DMS 273 (cell line): ENCODE measurements at regions not wholly inside any gene's neighbourhood (a gene's known extent, or its start where the extent isn't known, plus 50 kb on each side); places are given as distances from the start of the nearest gene placed in this dataset.
"Not testable (repeated sequence)": the region's sequence is repeated elsewhere in the genome, so short reads cannot be mapped to it uniquely, and the experiment has no call there.

Experiments used
- DNase-seq: peaks from one replicate; lab custom pipeline; 2025; ENCODE audit not compliant: unreplicated experiment; lab: John Stamatoyannopoulos, UW

DNA sequence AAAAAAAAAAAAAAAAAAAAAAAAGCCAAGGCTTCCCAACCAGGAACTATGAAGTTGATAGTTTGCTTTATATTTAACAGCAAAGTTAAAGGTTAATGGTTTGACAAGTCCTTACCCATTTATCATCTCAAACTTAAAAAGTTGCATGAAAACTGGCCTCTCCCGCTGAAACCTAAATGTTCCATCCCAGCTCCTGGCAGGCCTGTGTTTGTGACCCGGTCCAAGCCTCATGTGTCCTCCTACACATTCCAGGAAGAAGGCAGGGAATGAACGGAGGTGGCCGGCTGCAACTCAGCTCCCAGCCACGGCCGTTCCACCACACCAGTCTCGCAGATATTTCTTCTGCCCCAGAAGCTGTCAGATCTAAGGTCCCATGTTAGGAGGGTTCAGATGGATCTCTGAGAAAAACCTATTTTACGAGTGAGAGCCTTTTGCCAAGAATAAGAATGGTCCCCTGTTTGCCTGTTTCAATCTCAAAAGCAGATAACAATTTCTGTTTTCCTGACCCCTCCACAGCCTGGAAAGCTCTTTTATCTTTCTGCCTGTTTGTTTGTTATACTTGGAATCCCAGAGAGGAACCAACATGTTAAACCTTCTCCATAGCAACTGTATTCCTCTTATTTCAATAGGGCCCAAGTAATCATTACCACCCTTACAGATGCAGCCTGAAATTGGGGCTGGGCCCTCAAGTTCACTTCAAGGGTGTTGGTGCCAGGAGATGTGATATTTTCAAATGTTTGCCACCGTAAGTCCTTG is 56.5 kb downstream of the KCTD12 start:
- DNase-seq: no peak

- DNase-seq: no peak
Measured at GRCh38 chr13:76828316-76828741, 57.9 kb downstream of the KCTD12 start.

DNA sequence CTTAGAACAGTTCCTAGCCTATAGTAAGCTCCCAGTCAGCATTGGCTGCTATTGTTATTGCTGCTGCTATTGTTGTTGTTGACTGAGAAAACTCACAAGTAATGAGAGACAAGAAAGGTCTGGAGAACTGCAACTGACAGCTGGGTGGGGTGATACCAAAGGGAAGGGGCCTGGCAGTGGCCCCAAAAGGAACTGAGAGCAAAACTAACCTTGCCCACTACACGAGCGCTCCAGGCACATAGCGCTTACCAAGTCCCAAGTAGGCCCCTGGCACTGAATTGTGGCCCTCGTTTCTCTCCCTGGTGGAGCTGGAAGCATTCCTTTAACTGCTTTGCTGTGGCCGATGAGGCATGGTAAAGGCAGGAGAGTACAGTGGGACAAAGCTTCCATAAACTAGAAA is 59.7 kb downstream of the KCTD12 start:
- DNase-seq: no peak

GRCh38 chr13:76825430-76825829 is 60.8 kb downstream of the KCTD12 start:
- no peak for DNase-seq

DNA sequence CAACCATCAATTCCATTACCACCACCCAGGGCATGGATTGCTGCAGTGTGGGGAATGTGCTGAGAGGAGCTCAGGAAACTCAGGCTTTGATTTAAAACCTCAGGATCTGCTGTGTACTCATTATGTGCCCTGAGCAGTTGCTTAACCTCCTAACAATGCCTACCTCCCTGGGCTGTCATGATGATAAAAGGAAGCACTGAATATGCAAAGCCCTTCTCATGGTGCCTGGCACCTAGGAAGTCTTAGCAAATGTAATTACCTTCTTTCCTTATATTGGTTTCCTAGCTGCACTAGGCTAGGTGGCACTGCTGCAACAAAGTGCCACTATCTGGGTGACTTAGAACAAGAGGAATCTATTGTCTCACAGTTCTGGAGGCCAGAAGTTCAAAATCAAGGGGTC is 62.2 kb downstream of the KCTD12 start:
- DNase-seq: no peak

- DNase-seq: peak; percentile 44
Measured at GRCh38 chr13:76822698-76823267, 63.4 kb downstream of the KCTD12 start.

DNA sequence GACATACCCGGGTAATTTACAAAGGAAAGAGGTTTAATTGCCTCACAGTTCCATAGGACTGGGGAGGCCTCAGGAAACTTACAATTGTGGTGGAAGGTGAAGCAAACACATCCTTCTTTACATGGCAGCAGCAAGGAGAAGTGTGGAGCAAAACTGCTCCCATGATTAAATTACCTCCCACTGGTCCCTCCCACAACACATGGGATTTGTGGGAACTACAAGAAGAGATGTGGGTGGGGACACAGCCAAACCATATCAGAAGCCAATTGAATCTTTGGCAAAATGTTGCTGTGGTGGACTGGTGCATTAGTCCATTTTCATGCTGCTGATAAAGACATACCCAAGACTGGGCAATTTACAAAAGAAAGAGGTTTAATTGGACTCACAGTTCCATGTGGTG is 65.0 kb downstream of the KCTD12 start:
- DNase-seq: not testable (repeated sequence)

- peak; percentile 7 for DNase-seq
Measured at GRCh38 chr13:76820759-76821158, 65.4 kb downstream of the KCTD12 start.

DNA sequence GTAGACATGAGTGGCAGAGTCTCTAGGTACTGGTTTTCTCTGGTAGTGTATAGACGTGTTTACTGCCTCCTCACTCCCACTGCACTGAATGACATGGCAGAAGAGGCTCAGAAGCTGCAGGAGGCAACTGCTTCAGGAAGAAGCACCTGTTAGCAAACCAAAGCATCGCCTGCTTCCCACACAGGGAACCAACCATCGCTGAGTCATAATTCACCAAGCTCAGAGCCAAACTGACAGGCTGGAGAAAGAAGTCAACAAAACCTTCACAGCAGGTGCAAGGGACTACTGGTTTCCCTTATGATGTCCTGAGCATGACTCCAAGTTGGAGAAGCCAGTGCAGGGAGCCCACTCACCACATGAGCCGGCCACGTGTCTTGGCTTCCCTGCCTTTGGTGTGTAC is 69.8 kb downstream of the KCTD12 start:
- no peak for DNase-seq

GRCh38 chr13:76815344-76815743 is 70.9 kb downstream of the KCTD12 start:
- no peak for DNase-seq

- peak; percentile 41 for DNase-seq
Measured at GRCh38 chr13:76813891-76814290, 72.3 kb downstream of the KCTD12 start.

- peak; percentile 33 for DNase-seq
Measured at GRCh38 chr13:76813000-76813691, 73.1 kb downstream of the KCTD12 start.

DNA sequence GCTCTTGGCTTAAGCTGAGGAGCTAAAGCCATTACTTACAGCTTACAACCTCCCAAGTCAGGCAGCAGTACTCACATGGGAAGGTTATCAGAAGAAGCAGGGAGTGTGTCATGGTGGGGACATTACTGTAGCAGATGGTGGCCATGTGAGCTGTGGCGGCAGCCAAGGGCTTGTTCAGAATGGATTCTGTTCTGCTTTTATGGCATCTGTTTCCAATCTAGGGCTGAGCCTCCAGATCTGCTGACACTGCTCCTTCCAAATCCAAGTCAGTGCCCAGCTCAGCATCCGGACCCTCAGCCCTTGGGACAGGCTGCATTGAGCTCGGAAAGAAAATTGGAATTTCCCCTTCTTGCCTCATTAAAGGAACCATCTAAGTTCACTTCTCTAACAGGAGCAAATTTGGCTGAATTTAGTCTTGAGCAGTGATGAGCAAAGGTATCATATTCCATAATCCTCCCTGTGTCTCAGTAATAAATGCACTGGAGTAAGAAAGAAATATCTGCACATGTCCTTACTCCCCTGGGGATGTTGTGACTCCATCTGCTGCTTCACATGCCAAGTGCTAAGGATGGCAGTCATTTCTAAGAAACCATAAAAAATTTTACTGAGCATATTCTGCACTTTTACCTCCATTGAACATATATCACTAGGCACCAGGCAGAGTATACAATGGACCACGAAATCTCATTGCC is 73.9 kb downstream of the KCTD12 start:
- peak; percentile 88 for DNase-seq

DNA sequence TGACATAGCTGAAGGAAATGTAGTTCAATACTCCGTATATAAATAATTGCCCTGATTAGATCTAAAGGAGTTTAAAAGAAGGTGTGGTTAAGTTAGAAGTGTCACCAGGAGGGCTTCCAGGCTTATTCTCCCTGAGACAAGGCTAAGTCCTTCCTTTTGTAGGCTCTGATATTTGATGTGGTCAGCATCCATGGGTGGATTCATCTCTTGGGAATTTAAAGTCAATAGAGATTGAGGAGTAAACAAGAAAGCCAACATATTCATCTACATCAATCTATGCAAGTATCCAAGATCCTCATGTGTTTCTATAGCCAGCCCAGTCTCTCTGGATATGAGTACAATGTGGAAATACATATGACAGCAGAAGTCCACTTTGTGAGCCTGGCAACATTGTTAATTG is 76.8 kb downstream of the KCTD12 start:
- no peak for DNase-seq

- DNase-seq: no peak
Measured at GRCh38 chr13:76808927-76809326, 77.3 kb downstream of the KCTD12 start.

DNA sequence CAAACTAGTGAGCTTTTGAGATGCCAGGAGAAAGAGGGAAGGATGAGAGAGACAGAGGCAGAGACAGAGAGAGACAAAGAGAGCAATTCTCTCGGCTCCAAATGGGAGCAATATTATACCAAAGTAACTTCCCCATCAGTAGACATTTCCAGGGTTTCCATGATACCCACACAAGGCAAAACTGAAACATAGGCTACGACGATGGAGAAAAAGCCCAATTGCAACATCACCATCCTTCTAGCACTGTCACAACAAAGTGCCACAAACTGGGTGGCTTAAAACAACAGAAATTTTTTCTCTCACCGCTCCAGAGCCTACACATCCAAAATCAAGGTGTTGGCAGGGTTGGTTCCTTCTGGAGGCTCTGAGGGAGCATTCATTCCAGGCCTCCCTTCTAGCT is 81.4 kb downstream of the KCTD12 start:
- no peak for DNase-seq

DNA sequence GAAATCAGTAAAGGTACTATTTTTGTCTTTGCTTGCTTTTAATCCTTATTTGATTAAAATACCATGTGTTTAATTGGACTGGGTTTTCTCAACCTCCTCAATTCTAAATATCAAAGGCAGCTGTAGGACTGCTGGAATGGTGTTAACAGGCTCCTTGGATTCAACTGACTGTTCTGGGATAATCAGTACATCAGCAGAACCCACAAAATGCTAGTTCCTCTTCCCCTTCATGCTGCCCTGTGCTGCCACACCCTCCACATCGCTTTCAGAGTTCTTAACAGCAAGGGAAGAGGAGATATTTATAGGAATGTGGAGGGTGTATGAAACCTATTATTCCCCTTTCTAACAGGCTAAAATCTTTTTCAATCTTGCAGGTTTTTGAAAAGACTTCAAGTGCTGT is 82.4 kb downstream of the KCTD12 start:
- DNase-seq: no peak

DNA sequence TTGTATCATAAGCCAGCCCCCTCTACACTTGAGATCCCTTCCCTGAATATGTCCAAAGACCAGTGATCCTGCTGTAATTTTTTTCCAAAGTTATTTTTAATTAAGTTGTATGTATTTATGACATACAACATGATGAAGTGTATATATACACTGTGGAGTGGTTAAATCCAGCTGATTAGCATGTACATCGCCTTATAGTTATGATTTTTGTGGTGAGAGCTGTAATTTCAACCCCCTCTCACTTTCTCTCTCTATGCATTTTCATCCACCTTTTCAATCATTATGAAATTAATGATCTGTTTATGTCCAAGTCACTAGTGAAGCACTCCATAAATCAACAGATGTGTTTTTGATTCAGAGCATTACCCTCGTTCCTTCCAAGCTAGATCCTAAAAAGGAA is 85.3 kb downstream of the KCTD12 start:
- DNase-seq: no peak

GRCh38 chr13:76799696-76800095 is 86.5 kb downstream of the KCTD12 start:
- DNase-seq: peak; percentile 4

GRCh38 chr13:76798037-76798436 is 88.2 kb downstream of the KCTD12 start:
- peak; percentile 28 for DNase-seq

- DNase-seq: no peak
Measured at GRCh38 chr13:76797361-76797760, 88.8 kb downstream of the KCTD12 start.

DNA sequence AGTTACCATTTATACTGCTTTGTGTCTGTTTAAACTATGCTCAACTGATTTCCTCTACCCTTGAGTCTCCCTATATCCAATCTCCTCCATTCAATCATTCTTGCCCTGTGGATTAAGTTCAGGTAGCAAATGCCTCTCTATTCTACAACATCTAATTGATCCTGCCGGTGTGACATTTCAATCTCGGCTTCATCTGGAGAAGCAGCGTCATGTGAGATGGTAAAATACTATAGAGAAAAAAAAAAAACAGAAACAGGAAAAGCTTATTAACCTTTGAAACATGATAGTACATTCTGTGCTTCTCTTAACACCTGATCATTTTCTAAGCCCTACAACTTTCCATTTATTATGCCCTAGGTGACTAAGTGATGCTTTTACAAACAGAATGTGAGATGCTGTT is 89.4 kb downstream of the KCTD12 start:
- DNase-seq: no peak
